Testis (tissue), 2 donors: ENCODE measurements at regions not wholly inside any gene's neighbourhood (a gene's known extent, or its start where the extent isn't known, plus 50 kb on each side); places are given as distances from the start of the nearest gene placed in this dataset.

ENCODE experiments used
- POLR2A ChIP-seq: fragments of 450-650 bp; IDR thresholded peaks from one replicate; pipeline ENCODE4 v1.6.1; 2017; ENCODE audit warnings: antibody characterized with exemption, mild to moderate bottlenecking, moderate library complexity
- TF ChIP-seq, protein P1 (sequence below), 3 experiments: fragments of 450-650 bp in 2 of 3; fragments of 200-600 bp in 1 of 3; sonication (generic) in 1 of 3; IDR thresholded peaks; one replicate each; pipeline ENCODE4 v1.5.1; 2016 to 2019; ENCODE audit warnings: antibody characterized with exemption in 3 of 3, mild to moderate bottlenecking in 2 of 3, moderate library complexity in 1 of 3

DNA sequence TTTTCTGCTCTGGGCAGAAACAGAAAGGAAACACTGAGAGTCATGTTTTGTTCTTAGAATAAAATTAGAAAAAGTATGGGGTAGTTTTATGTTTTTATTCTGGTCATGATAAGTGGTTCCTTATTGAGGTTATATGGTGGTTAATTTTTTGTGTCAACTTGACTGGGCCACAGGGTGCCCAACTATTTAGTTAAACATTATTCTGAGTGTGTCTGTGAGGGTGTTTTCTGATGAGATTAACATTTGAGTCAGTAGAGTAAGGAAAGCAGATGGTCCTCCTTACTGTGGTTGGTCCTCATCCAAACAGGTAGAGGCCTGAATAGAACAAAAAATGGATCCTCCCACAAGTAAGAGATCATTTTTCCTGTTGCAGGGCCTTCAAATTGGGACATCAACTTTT lies 98.9 kb downstream of the C3orf38 start:
- no peak for TF ChIP-seq POLR2A
- TF ChIP-seq, protein P1, sequence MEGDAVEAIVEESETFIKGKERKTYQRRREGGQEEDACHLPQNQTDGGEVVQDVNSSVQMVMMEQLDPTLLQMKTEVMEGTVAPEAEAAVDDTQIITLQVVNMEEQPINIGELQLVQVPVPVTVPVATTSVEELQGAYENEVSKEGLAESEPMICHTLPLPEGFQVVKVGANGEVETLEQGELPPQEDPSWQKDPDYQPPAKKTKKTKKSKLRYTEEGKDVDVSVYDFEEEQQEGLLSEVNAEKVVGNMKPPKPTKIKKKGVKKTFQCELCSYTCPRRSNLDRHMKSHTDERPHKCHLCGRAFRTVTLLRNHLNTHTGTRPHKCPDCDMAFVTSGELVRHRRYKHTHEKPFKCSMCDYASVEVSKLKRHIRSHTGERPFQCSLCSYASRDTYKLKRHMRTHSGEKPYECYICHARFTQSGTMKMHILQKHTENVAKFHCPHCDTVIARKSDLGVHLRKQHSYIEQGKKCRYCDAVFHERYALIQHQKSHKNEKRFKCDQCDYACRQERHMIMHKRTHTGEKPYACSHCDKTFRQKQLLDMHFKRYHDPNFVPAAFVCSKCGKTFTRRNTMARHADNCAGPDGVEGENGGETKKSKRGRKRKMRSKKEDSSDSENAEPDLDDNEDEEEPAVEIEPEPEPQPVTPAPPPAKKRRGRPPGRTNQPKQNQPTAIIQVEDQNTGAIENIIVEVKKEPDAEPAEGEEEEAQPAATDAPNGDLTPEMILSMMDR (IDR thresholded peaks at IDR 0.05): no peak
